Muscle of leg (tissue), 3 donors: ENCODE measurements at regions not wholly inside any gene's neighbourhood (a gene's known extent, or its start where the extent isn't known, plus 50 kb on each side); places are given as distances from the start of the nearest gene placed in this dataset.
"Not testable (repeated sequence)": the region's sequence is repeated elsewhere in the genome, so short reads cannot be mapped to it uniquely, and the experiment has no call there.

ENCODE experiments used
- DNase-seq: peaks from one replicate; pipeline ENCODE4 v3.0.0; 2013
- H3K27ac ChIP-seq: one replicate; pipeline ENCODE4 v1.5.1; 2013; ENCODE audit warnings: mild to moderate bottlenecking, low read length, control low read depth
- H3K27me3 ChIP-seq: one replicate; pipeline ENCODE4 v1.6.1; 2013; ENCODE audit warnings: low read length; ENCODE audit not compliant: control insufficient read depth, insufficient read depth
- H3K36me3 ChIP-seq: one replicate; pipeline ENCODE4 v1.6.1; 2013; ENCODE audit warnings: low read length; ENCODE audit not compliant: control insufficient read depth, insufficient read depth
- H3K4me1 ChIP-seq: one replicate; pipeline ENCODE4 v1.6.1; 2013; ENCODE audit warnings: low read length; ENCODE audit not compliant: control insufficient read depth, insufficient read depth
- H3K4me3 ChIP-seq: one replicate; pipeline ENCODE4 v1.5.1; 2013; ENCODE audit warnings: low read length, control low read depth
- H3K9me3 ChIP-seq: replicated peaks from 2 replicates; pipeline ENCODE4 v1.6.1; 2013; ENCODE audit warnings: low read depth, low read length; ENCODE audit not compliant: control insufficient read depth
- WGBS: methylation state at CpG from one replicate; pipeline ENCODE4 v1.1.5; 2013; ENCODE audit warnings: missing lambda C conversion rate; ENCODE audit not compliant: insufficient coverage; 5-methylcytosine and 5-hydroxymethylcytosine counted together

- no CpG with 5 or more reads among the region's 1 CpG for WGBS
- Histone ChIP-seq H3K9me3 (no peaks in the 10 kb centered on the region), H3K27me3 (no peaks in the 10 kb centered on the region), H3K27ac (no peak overlapping the region), H3K4me1 (no peaks in the 10 kb centered on the region), H3K36me3 (no peaks in the 10 kb centered on the region), H3K4me3 (no peak overlapping the region)
- peak; percentile 85 for DNase-seq
Measured at GRCh38 chr6:130697271-130697994, 129.8 kb upstream of the SMLR1 start.

- Histone ChIP-seq H3K27me3 (no peaks in the 10 kb centered on the region), H3K27ac (no peak overlapping the region), H3K36me3 (no peaks in the 10 kb centered on the region), H3K4me1 (no peaks in the 10 kb centered on the region), H3K9me3 (no peaks in the 10 kb centered on the region), H3K4me3 (no peak overlapping the region)
- DNase-seq, result peak; percentile 55
- 40% methylated on average over 1 of the region's 4 CpGs for WGBS
Measured at GRCh38 chr6:130697995-130698535, 129.1 kb upstream of the SMLR1 start.

GRCh38 chr6:130699742-130700141, 127.5 kb upstream of the SMLR1 start:
- H3K36me3 ChIP-seq, result no peaks in the 10 kb centered on the region
- H3K4me1 ChIP-seq, result no peaks in the 10 kb centered on the region
- no peaks in the 10 kb centered on the region for H3K27me3 ChIP-seq
- H3K9me3 ChIP-seq, result no peaks in the 10 kb centered on the region
- DNase-seq, result no peak
- H3K4me3 ChIP-seq, result no peak overlapping the region
- WGBS, result no CpG with 5 or more reads among the region's 2 CpGs
- H3K27ac ChIP-seq, result no peak overlapping the region

DNA sequence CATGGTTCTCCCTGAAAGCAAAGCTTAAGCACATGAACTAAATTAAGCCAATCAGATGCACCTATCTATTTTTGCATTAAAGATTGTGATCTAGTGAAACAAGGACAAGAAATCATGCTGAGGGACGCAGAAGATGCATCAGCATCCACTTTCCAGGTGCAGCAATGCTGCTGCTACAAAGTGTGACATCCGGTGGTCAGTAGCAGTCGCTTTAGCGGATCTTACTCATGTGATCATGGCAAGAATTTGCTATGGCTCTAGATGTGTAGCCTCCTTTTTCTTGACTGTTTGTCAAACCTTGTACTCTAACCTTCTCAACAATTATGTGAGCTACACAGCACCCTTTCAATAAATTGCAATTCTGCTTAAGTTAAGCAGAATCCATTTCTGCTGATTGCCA, 126.8 kb upstream of the SMLR1 start:
- Histone ChIP-seq H3K4me3 (no peak overlapping the region), H3K36me3 (no peaks in the 10 kb centered on the region), H3K27me3 (no peaks in the 10 kb centered on the region), H3K27ac (no peak overlapping the region), H3K4me1 (no peaks in the 10 kb centered on the region), H3K9me3 (no peaks in the 10 kb centered on the region)
- DNase-seq, result no peak
- WGBS, result 87% methylated on average over 3 of the region's 4 CpGs

DNA sequence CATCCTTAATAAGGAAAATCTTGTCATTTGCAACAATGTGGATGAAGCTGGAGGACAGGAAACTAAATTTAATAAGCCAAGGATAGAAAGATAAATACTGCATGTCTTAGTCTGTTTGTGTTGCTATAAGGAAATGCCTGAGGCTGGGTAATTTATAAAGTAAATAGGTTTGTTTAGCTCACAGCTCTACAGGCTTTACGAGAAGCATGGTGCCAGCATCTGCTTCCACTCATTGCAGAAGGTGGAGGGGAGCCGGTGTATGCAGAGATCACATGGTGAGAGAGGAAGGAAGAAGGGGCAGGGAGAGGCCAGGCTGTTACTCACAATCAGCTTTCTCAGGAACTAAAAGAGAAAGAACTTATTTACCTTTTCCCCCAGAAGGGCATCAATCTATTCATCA, 118.9 kb upstream of the SMLR1 start:
- H3K9me3 ChIP-seq, result no peaks in the 10 kb centered on the region
- WGBS, result no CpG with 5 or more reads among the region's 2 CpGs
- H3K36me3 ChIP-seq, result no peaks in the 10 kb centered on the region
- no peaks in the 10 kb centered on the region for H3K4me1 ChIP-seq
- no peak for DNase-seq
- H3K27me3 ChIP-seq, result no peaks in the 10 kb centered on the region
- no peak overlapping the region for H3K27ac ChIP-seq
- H3K4me3 ChIP-seq, result no peak overlapping the region

GRCh38 chr6:130711641-130712040, 115.6 kb upstream of the SMLR1 start:
- H3K27ac ChIP-seq, H3K4me3 ChIP-seq, H3K4me1 ChIP-seq, H3K27me3 ChIP-seq, H3K9me3 ChIP-seq, DNase-seq, H3K36me3 ChIP-seq: not testable (repeated sequence)
- 43% methylated on average over 1 of the region's 3 CpGs for WGBS

- Histone ChIP-seq H3K27me3 (no peaks in the 10 kb centered on the region), H3K4me3 (no peak overlapping the region), H3K36me3 (no peaks in the 10 kb centered on the region), H3K27ac (no peak overlapping the region), H3K4me1 (no peaks in the 10 kb centered on the region), H3K9me3 (no peaks in the 10 kb centered on the region)
- no CpG with 5 or more reads among the region's 3 CpGs for WGBS
- DNase-seq, result no peak
Measured at GRCh38 chr6:130713144-130713543, 114.1 kb upstream of the SMLR1 start.

GRCh38 chr6:130715058-130715457, 112.1 kb upstream of the SMLR1 start:
- Histone ChIP-seq H3K27me3 (no peaks in the 10 kb centered on the region), H3K27ac (no peak overlapping the region), H3K36me3 (no peaks in the 10 kb centered on the region), H3K4me3 (no peak overlapping the region), H3K4me1 (no peaks in the 10 kb centered on the region), H3K9me3 (no peaks in the 10 kb centered on the region)
- DNase-seq, result no peak
- no CpG with 5 or more reads among the region's 5 CpGs for WGBS

- Histone ChIP-seq H3K36me3 (no peaks in the 10 kb centered on the region), H3K4me1 (no peaks in the 10 kb centered on the region), H3K27me3 (no peaks in the 10 kb centered on the region), H3K9me3 (no peaks in the 10 kb centered on the region), H3K27ac (no peak overlapping the region), H3K4me3 (no peak overlapping the region)
- no peak for DNase-seq
- WGBS, result no CpG with 5 or more reads among the region's 3 CpGs
Measured at GRCh38 chr6:130716466-130716865, 110.7 kb upstream of the SMLR1 start.

DNA sequence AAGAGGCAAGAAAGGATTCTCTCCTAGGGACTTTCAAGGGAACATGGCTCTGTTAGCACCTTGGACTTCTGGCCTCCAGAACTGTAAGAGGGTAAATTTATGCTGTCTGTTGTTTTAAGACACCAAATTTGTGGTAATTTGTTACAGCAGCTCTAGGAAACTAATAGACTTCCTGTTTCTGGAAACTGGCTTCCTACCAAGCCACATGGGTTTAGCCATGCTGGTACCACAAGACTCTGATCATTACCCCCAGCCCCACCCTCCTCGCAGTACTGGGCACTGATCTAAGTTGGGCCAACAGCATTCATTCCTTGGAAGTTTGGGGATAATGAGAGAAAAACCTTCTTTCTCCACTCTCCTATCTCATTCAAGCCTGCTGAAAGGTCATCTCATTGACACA, 109.5 kb upstream of the SMLR1 start:
- no peak for DNase-seq
- no peak overlapping the region for H3K27ac ChIP-seq
- H3K9me3 ChIP-seq, result no peaks in the 10 kb centered on the region
- no CpG with 5 or more reads among the region's 1 CpG for WGBS
- H3K36me3 ChIP-seq, result no peaks in the 10 kb centered on the region
- no peak overlapping the region for H3K4me3 ChIP-seq
- no peaks in the 10 kb centered on the region for H3K4me1 ChIP-seq
- H3K27me3 ChIP-seq, result no peaks in the 10 kb centered on the region
